HG02943 (cell line): ENCODE measurements at regions not wholly inside any gene's neighbourhood (a gene's known extent, or its start where the extent isn't known, plus 50 kb on each side); places are given as distances from the start of the nearest gene placed in this dataset.
"Not testable (repeated sequence)": the region's sequence is repeated elsewhere in the genome, so short reads cannot be mapped to it uniquely, and the experiment has no call there.

Experiments used
- ATAC-seq: cut with Tn5 transposase; IDR thresholded peaks from one replicate; pipeline ENCODE4 v1.9.1; 2021; ENCODE audit warnings: mild to moderate bottlenecking, low read depth, moderate library complexity; ENCODE audit not compliant: unreplicated experiment

GRCh38 chr10:6929148-6929830 lies 349.2 kb upstream of the PRKCQ start:
- ATAC-seq = no peak

DNA sequence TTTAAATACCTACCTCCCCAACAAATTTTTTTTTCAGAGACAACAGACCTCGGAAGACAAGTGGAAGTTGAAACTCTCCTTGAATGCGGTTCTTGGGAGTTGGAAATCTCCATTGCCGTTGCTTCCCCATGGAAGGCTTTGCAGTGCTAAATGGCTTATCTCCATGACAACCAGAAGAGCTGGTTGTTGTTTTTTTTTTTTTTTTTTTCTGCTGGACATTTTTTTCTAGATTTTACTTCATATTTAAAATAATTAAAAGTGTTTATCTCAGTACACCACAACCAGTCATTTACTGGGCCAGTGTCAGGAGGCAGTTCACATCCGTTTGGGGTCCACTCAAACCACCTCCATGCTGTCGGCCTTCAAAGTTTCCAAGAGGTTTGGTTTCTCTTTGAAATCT lies 348.5 kb upstream of the PRKCQ start:
- no peak for ATAC-seq

DNA sequence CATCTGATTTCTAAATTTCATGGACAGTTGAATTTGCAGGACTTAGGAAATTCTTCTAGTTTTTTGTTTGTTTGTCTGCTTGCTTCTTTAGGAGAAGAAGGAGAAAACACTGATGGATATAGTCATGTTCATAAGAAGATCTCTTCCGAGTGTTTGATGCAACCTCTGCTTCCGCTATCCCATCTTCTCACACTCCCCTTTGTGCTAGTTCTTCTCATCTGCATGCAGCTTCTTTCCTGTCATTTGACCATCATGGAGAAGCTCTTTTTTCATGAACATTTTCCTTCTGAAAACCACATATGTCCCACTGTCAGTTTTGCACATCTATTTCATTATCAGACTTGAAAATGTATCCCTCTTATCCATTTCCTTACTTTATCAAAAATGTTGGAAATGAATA lies 346.9 kb upstream of the PRKCQ start:
- no peak for ATAC-seq

DNA sequence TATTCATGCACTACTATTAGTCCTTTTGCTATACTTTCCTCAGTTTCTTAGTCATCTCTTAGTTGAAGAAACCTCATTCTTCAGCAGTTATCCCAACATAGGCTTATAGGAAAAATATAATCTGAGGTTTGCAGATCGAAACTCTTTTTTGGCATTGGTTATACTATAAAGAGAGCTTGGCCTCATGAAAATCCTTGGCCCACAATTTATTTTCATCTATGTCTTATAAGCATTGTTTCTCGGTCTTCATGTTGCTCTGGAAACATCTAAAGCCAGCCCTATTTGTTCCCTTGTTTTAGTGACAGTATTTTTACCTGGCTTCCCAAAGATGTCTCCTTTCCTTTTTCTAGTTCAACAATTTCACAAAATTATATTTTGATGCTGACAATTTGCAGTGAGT lies 345.1 kb upstream of the PRKCQ start:
- no peak for ATAC-seq

GRCh38 chr10:6924166-6924565 lies 344.1 kb upstream of the PRKCQ start:
- no peak for ATAC-seq

DNA sequence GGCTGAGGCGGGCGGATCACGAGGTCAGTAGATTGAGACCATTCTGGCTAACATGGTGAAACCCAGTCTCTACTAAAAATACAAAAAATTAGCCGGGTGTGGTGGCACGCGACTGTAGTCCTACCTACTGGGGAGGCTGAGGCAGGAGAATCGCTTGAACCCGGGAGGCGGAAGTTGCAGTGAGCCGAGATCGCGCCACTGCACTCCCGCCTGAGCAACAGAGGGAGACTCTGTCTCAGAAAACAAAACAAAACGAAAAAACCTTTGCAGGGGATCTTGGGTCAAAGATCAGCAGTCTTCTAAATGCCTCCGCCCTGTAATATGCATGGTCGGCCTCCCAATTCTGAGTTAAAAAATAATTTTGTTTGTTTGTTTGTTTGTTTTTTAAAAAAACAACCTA lies 340.9 kb upstream of the PRKCQ start:
- not testable (repeated sequence) for ATAC-seq

GRCh38 chr10:6920072-6921019 lies 340.3 kb upstream of the PRKCQ start:
- ATAC-seq = peak; percentile 88

GRCh38 chr10:6919077-6919476 lies 339.0 kb upstream of the PRKCQ start:
- ATAC-seq = no peak

GRCh38 chr10:6918305-6918704 lies 338.2 kb upstream of the PRKCQ start:
- no peak for ATAC-seq

GRCh38 chr10:6917125-6917524 lies 337.0 kb upstream of the PRKCQ start:
- no peak for ATAC-seq

DNA sequence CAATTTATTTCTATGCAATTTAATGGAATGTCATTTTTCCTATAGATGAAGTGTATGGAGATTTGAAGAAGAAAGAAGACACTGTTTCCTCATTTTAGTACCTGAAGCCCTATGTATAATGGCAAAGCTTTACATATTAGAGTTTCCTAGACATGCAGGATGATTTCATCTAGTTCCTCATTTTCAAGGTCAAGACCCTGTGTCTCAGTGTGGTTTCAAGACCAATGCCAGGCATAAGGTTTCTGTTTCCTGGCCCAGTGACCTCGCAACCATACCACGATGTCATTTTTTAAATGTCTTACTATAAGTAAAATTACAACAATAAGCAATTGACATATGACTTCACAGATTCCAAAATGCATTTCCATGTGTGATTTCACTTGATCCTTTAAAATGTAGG lies 336.5 kb upstream of the PRKCQ start:
- no peak for ATAC-seq

DNA sequence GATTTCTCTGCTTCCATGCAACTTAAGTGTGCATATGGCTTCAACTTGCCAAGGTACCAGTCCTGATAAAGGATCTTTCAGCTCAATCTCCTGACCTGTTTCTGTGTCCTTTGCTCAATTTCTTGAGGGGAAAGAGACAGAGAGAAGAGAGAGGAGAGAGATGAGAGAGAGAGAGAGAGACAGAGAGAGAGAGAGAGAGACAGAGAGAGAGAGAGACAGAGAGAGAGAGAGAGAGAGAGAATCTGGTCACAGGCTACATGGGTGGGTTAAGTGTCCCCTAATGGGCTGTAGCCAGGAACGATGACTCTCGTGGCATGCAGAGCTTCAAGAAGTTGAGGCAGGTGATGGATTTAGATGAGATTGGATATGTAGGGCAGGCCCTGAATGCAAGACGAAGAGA lies 335.2 kb upstream of the PRKCQ start:
- no peak for ATAC-seq

DNA sequence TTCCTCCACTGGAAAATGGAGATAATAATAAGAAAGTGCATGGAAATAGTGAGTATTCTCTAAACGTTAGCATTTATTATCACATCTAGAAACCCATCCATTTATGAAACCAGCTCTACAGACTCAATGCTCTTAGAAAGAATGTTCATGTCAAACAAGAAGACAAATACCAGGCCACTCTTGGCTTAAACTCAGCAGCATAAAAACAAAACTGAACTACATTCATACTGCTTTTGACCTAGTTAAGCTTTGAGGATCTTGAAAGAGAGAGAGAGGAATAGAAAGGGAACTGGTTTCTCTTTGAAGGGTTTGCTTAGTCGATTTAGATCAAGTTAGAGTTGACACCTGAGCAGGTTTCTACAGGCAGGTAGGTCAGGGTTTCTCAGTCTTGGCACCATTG lies 332.9 kb upstream of the PRKCQ start:
- no peak for ATAC-seq

DNA sequence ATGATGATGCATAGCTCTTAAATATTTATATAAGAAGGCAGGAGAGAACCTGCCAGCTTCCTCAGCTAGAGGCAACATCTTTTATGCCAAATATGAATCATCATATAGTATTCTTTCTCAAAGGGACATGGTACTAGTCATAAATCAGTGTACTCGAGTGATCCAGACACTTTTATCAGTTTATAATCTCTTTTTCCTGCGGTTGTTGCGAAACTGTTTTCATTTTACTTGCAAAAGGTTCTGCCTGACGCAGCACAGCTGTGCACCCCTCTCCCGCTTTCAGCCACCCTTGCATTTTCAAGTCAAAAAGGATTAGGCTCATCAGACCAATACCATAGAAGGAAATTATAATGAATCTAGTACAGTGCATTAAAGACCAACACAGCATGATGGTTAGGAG lies 332.3 kb upstream of the PRKCQ start:
- ATAC-seq = no peak

DNA sequence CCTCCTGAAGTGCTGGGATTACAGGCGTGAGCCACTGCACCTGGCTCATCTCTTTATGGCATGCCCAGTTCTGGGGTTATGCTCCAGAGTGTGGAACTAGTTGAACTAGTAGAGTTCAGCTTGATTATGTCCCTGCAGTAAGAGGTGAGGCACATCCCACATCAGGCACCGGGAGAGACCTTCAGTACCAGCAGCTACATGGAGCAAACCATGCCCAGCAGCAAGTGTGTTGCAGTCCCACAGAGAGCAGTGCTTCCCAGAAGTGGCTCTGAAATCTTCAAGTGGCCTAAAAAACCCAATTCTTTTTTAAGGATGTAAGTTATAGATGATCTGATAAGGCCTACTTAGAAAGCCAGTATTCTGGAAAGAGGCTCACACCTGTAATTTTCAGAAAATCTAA lies 331.9 kb upstream of the PRKCQ start:
- no peak for ATAC-seq

- no peak for ATAC-seq
These were observed 330.0 kb upstream of the PRKCQ start for GRCh38 chr10:6909905-6910560.

DNA sequence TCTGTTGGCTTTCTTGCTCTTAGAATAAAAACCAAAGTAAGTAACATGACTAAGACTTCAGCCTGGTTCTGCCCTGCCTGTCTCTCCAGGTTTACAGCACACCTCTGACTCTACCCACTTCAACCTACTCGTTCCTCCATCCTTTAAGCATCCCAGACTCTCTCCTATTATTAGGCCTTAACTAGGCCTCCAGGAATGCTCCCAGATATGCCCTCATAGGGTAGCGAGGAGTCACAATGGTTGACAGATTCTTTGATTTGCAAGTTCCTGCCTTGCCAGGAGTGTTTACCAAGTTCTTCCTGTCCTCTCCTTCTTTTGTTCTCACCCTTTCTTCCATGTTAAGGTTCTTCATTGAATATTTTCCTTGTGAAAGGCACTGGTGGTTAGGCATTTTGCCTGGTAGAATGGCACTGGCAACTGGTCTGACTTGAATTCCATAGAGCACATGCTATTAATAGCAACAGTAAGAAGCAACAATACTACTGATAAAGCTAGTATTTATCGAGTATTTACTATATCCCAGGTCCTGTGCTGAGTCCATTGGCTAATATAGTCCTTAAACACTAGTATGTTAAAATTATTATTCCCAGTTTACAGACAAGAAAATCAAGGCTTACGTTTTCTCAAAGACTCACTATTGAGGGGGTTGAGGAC lies 327.9 kb upstream of the PRKCQ start:
- no peak for ATAC-seq

DNA sequence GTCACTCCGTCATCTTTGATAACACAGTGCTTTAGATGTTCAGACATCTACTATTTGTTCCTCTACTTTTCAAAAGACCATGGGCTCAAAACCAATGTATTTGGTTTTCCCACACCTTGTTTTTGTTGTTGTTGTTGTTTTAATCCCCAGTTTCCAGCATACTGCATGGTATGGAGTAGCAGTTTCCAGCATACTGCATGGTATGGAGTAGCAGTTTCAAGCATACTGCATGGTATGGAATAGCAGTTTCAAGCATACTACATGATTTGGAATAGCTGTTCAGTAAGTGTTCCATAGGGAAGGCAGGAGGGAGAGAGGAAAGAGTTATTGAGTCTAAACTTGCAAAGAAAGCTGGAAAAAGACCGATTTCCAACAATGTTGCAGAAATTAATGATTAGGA lies 314.3 kb upstream of the PRKCQ start:
- ATAC-seq = no peak

- ATAC-seq = no peak
These were observed 312.8 kb upstream of the PRKCQ start for GRCh38 chr10:6892864-6893263.

DNA sequence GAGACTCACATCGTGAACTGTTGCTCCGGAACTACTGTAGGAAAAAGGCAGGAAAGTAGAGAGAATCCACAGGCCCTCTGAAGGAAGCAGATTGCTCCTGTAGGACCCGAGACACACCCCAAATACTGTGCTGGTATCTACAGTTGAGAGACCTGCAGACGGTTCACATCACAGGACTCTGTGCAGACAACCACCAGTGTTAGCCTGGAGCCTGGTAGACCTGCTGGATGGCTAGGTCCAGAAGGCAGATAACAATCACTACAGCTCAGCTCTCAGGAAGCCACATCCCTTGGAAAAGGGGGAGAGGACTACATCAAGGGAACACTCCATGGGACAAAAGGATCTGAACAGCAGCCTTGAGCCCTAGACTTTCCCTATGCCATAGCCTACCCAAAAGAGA lies 311.8 kb upstream of the PRKCQ start:
- no peak for ATAC-seq

DNA sequence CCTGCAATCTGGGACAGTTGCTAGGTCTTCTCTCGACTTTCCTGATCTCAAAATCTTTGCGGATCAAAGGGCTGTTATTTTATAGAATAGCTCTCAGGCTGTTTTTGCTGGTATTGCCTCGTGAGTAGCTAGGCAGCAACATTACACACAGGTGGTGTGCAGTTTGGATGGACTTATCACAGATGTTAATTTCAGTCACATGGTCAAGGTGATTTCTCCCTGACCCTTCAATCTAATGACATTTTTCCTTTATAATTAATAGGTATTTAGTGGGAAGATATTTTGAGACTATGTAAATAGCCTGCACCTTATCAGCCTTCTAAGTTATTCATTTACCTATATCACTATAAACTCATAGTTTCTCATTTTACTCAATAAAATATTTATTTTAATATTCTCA lies 309.6 kb upstream of the PRKCQ start:
- no peak for ATAC-seq
